HEK293 (cell line): ENCODE measurements at regions not wholly inside any gene's neighbourhood (a gene's known extent, or its start where the extent isn't known, plus 50 kb on each side); places are given as distances from the start of the nearest gene placed in this dataset.

ENCODE experiments used
- OVOL3 ChIP-seq: fragments of 450-650 bp; formaldehyde crosslinking; IDR thresholded peaks from 2 replicates; pipeline ENCODE4 v1.5.1; 2016; ENCODE audit warnings: missing biosample characterization, missing genetic modification characterization
- REST ChIP-seq: fragments of 450-650 bp; formaldehyde crosslinking; IDR thresholded peaks from 2 replicates; pipeline ENCODE4 v1.5.1; 2016; ENCODE audit warnings: missing biosample characterization, missing genetic modification characterization
- ZNF274 ChIP-seq, 2 experiments: fragments of 200-500 bp in 1 of 2; fragments of 450-650 bp in 1 of 2; sonication (Bioruptor generic) in 1 of 2; formaldehyde crosslinking in 1 of 2; IDR thresholded peaks; 2 replicates each; pipeline versions ENCODE4 v1.5.1 to v1.6.1; 2014 to 2016; ENCODE audit warnings: borderline replicate concordance in 1 of 2, inconsistent platforms in 1 of 2, low read length in 1 of 2, missing biosample characterization in 1 of 2, missing genetic modification characterization in 1 of 2
- ZNF324 ChIP-seq: fragments of 450-650 bp; formaldehyde crosslinking; IDR thresholded peaks from 2 replicates; pipeline ENCODE4 v1.5.1; 2016; ENCODE audit warnings: missing biosample characterization, missing genetic modification characterization
- ZNF391 ChIP-seq: fragments of 450-650 bp; formaldehyde crosslinking; IDR thresholded peaks from 2 replicates; pipeline ENCODE4 v1.5.1; 2016; ENCODE audit warnings: low read depth, missing biosample characterization, missing genetic modification characterization, borderline replicate concordance
- ZNF416 ChIP-seq: fragments of 450-650 bp; formaldehyde crosslinking; IDR thresholded peaks from 2 replicates; pipeline ENCODE4 v1.5.1; 2016; ENCODE audit warnings: missing biosample characterization, missing genetic modification characterization
- ZNF423 ChIP-seq: fragments of 450-650 bp; formaldehyde crosslinking; IDR thresholded peaks from 2 replicates; pipeline ENCODE4 v1.5.1; 2016; ENCODE audit warnings: missing biosample characterization, missing genetic modification characterization
- TF ChIP-seq, protein P1 (sequence below): fragments of 450-650 bp; formaldehyde crosslinking; IDR thresholded peaks from 2 replicates; pipeline ENCODE4 v1.5.1; 2016; ENCODE audit warnings: missing biosample characterization, missing genetic modification characterization
- TF ChIP-seq, protein P2 (sequence below): fragments of 450-650 bp; formaldehyde crosslinking; IDR thresholded peaks from 2 replicates; pipeline ENCODE4 v1.5.1; 2017; ENCODE audit warnings: missing biosample characterization, missing genetic modification characterization

GRCh38 chr9:87123830-87124229, 176.5 kb upstream of the GAS1 start:
- TF ChIP-seq ZNF423 (tag by site-specific recombination) (no peak), OVOL3 (no peak), ZNF324 (no peak), ZNF274 (IDR thresholded peaks at IDR 0.05; ENCODE audit: low read length) (no peak), ZNF274 (tag by site-specific recombination; IDR thresholded peaks at IDR 0.05; ENCODE audit: borderline replicate concordance) (no peak), ZNF391 (tag by site-specific recombination) (no peak), ZNF416 (tag by site-specific recombination) (no peak), REST (no peak)
- TF ChIP-seq, protein P1, sequence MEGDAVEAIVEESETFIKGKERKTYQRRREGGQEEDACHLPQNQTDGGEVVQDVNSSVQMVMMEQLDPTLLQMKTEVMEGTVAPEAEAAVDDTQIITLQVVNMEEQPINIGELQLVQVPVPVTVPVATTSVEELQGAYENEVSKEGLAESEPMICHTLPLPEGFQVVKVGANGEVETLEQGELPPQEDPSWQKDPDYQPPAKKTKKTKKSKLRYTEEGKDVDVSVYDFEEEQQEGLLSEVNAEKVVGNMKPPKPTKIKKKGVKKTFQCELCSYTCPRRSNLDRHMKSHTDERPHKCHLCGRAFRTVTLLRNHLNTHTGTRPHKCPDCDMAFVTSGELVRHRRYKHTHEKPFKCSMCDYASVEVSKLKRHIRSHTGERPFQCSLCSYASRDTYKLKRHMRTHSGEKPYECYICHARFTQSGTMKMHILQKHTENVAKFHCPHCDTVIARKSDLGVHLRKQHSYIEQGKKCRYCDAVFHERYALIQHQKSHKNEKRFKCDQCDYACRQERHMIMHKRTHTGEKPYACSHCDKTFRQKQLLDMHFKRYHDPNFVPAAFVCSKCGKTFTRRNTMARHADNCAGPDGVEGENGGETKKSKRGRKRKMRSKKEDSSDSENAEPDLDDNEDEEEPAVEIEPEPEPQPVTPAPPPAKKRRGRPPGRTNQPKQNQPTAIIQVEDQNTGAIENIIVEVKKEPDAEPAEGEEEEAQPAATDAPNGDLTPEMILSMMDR: no peak
- TF ChIP-seq, protein P2, sequence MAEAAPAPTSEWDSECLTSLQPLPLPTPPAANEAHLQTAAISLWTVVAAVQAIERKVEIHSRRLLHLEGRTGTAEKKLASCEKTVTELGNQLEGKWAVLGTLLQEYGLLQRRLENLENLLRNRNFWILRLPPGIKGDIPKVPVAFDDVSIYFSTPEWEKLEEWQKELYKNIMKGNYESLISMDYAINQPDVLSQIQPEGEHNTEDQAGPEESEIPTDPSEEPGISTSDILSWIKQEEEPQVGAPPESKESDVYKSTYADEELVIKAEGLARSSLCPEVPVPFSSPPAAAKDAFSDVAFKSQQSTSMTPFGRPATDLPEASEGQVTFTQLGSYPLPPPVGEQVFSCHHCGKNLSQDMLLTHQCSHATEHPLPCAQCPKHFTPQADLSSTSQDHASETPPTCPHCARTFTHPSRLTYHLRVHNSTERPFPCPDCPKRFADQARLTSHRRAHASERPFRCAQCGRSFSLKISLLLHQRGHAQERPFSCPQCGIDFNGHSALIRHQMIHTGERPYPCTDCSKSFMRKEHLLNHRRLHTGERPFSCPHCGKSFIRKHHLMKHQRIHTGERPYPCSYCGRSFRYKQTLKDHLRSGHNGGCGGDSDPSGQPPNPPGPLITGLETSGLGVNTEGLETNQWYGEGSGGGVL (tag by site-specific recombination): no peak
